ENCODE measurements at regions not wholly inside any gene's neighbourhood (a gene's known extent, or its start where the extent isn't known, plus 50 kb on each side); places are given as distances from the start of the nearest gene placed in this dataset.

GRCh38 chr6:133715270-133715669 is 173.6 kb upstream of the TCF21 start:
- no peaks in the 10 kb centered on the region for H3K9me3 Mint-ChIP-seq (ENCODE audit: low read depth)
- H3K4me3 Mint-ChIP-seq (ENCODE audit: unreplicated experiment): no peak overlapping the region
- H3K27ac Mint-ChIP-seq (ENCODE audit: unreplicated experiment): no peak overlapping the region
- no peaks in the 10 kb centered on the region for H3K4me1 Mint-ChIP-seq (ENCODE audit: low read depth)
- H3K27me3 Mint-ChIP-seq (ENCODE audit: low read depth): no peaks in the 10 kb centered on the region
- H3K36me3 Mint-ChIP-seq (ENCODE audit: low read depth): no peaks in the 10 kb centered on the region
- TF ChIP-seq CTCF (IDR thresholded peaks at IDR 0.05): no peak
- DNase-seq (ENCODE audit: low spot score): no peak

- no peak overlapping the region for H3K4me3 Mint-ChIP-seq (ENCODE audit: unreplicated experiment)
- H3K36me3 Mint-ChIP-seq (ENCODE audit: low read depth): peaks cover 16% of the 10 kb centered on the region
- peaks cover 25% of the 10 kb centered on the region for H3K9me3 Mint-ChIP-seq (ENCODE audit: low read depth)
- no peak overlapping the region for H3K27ac Mint-ChIP-seq (ENCODE audit: unreplicated experiment)
- no peak for DNase-seq (ENCODE audit: low spot score)
- H3K27me3 Mint-ChIP-seq (ENCODE audit: low read depth): no peaks in the 10 kb centered on the region
- TF ChIP-seq CTCF (IDR thresholded peaks at IDR 0.05): no peak
- peaks cover 8% of the 10 kb centered on the region for H3K4me1 Mint-ChIP-seq (ENCODE audit: low read depth)
Measured at GRCh38 chr6:133724726-133725125, 164.2 kb upstream of the TCF21 start.

- no peaks in the 10 kb centered on the region for H3K27me3 Mint-ChIP-seq (ENCODE audit: low read depth)
- no peak for TF ChIP-seq CTCF (IDR thresholded peaks at IDR 0.05)
- no peak for DNase-seq (ENCODE audit: low spot score)
- peaks cover 25% of the 10 kb centered on the region for H3K9me3 Mint-ChIP-seq (ENCODE audit: low read depth)
- H3K36me3 Mint-ChIP-seq (ENCODE audit: low read depth): peaks cover 16% of the 10 kb centered on the region
- H3K4me1 Mint-ChIP-seq (ENCODE audit: low read depth): peaks cover 8% of the 10 kb centered on the region
- H3K4me3 Mint-ChIP-seq (ENCODE audit: unreplicated experiment): no peak overlapping the region
- H3K27ac Mint-ChIP-seq (ENCODE audit: unreplicated experiment): no peak overlapping the region
Measured at GRCh38 chr6:133726188-133726587, 162.7 kb upstream of the TCF21 start.

GRCh38 chr6:133730881-133731280 is 158.0 kb upstream of the TCF21 start:
- TF ChIP-seq CTCF (IDR thresholded peaks at IDR 0.05): no peak
- Mint-ChIP-seq H3K27ac (ENCODE audit: unreplicated experiment) (no peak overlapping the region), H3K4me1 (ENCODE audit: low read depth) (no peaks in the 10 kb centered on the region), H3K36me3 (ENCODE audit: low read depth) (peaks cover 10% of the 10 kb centered on the region), H3K27me3 (ENCODE audit: low read depth) (no peaks in the 10 kb centered on the region), H3K9me3 (ENCODE audit: low read depth) (peaks cover 27% of the 10 kb centered on the region), H3K4me3 (ENCODE audit: unreplicated experiment) (no peak overlapping the region)
- no peak for DNase-seq (ENCODE audit: low spot score)

- Mint-ChIP-seq H3K27me3 (ENCODE audit: low read depth) (no peaks in the 10 kb centered on the region), H3K36me3 (ENCODE audit: low read depth) (no peaks in the 10 kb centered on the region), H3K27ac (ENCODE audit: unreplicated experiment) (no peak overlapping the region), H3K4me3 (ENCODE audit: unreplicated experiment) (no peak overlapping the region), H3K4me1 (ENCODE audit: low read depth) (peaks cover 12% of the 10 kb centered on the region), H3K9me3 (ENCODE audit: low read depth) (no peaks in the 10 kb centered on the region)
- no peak for DNase-seq (ENCODE audit: low spot score)
- TF ChIP-seq CTCF (IDR thresholded peaks at IDR 0.05): no peak
Measured at GRCh38 chr6:133740218-133740617, 148.7 kb upstream of the TCF21 start.
